Liver (tissue), 8 donors: ENCODE measurements at regions not wholly inside any gene's neighbourhood (a gene's known extent, or its start where the extent isn't known, plus 50 kb on each side); places are given as distances from the start of the nearest gene placed in this dataset.

Experiments used
- DNase-seq: peaks from one replicate; pipeline ENCODE4 v3.0.0-alpha.2; 2017; ENCODE audit warnings: low spot score
- H3K27ac ChIP-seq, 2 donors: one replicate each; pipeline ENCODE4 v1.7.0; 2013; ENCODE audit warnings: inconsistent platforms in 2 of 2, low read length in 2 of 2, control low read depth in 1 of 2, low read depth in 1 of 2, mild to moderate bottlenecking in 1 of 2
- H3K27me3 ChIP-seq, 4 donors: one replicate each; pipeline versions ENCODE4 v1.6.1 to v1.7.0; 2013; ENCODE audit warnings: low read length in 3 of 4, inconsistent platforms in 1 of 4, mild to moderate bottlenecking in 1 of 4, moderate library complexity in 1 of 4; ENCODE audit not compliant: control insufficient read depth in 4 of 4, insufficient read depth in 4 of 4
- H3K36me3 ChIP-seq, 4 donors: one replicate each; pipeline versions ENCODE4 v1.6.1 to v1.7.0; 2013; ENCODE audit warnings: low read length in 3 of 4, mild to moderate bottlenecking in 3 of 4, low read depth in 1 of 4, moderate library complexity in 1 of 4; ENCODE audit not compliant: control insufficient read depth in 4 of 4, insufficient read depth in 3 of 4
- H3K4me1 ChIP-seq, 4 donors: one replicate each; pipeline versions ENCODE4 v1.6.1 to v1.7.0; 2013; ENCODE audit warnings: low read length in 3 of 4, mild to moderate bottlenecking in 3 of 4, moderate library complexity in 1 of 4; ENCODE audit not compliant: control insufficient read depth in 4 of 4, insufficient read depth in 4 of 4
- H3K4me3 ChIP-seq, 3 donors: one replicate each; pipeline versions ENCODE4 v1.6.1 to v1.7.0; 2013; ENCODE audit warnings: low read length in 3 of 3, control low read depth in 1 of 3, low read depth in 1 of 3, mild to moderate bottlenecking in 1 of 3
- H3K9ac ChIP-seq, 2 donors: one replicate each; pipeline ENCODE4 v1.7.0; 2013; ENCODE audit warnings: low read length in 2 of 2, mild to moderate bottlenecking in 2 of 2, moderate library complexity in 2 of 2, control low read depth in 1 of 2, low read depth in 1 of 2
- H3K9me3 ChIP-seq, 4 donors: one replicate each; pipeline versions ENCODE4 v1.6.1 to v1.7.0; 2013; ENCODE audit warnings: low read length in 3 of 4; ENCODE audit not compliant: control insufficient read depth in 4 of 4
- CTCF ChIP-seq: fragments of 150-350 bp; IDR thresholded peaks from 2 replicates; pipeline ENCODE4 v1.5.1; 2017; ENCODE audit warnings: improper control_type of control experiment, low read depth, low read length; ENCODE audit not compliant: missing input control
- EGR1 ChIP-seq, 2 donors: IDR thresholded peaks; 2 replicates each; pipeline ENCODE4 v1.6.1; 2016 to 2018; ENCODE audit warnings: antibody characterized with exemption in 2 of 2, low read depth in 2 of 2
- FOXA2 ChIP-seq: IDR thresholded peaks from 2 replicates; pipeline ENCODE4 v1.6.1; 2016; ENCODE audit warnings: antibody characterized with exemption
- GABPA ChIP-seq, 2 donors: IDR thresholded peaks in 1 of 2; conservative IDR thresholded peaks in 1 of 2; 2 replicates each; pipeline ENCODE4 v1.6.1; 2016; ENCODE audit warnings: antibody characterized with exemption in 2 of 2, mild to moderate bottlenecking in 1 of 2, moderate library complexity in 1 of 2
- HNF4A ChIP-seq, 2 donors: conservative IDR thresholded peaks; 2 replicates each; pipeline ENCODE4 v1.6.1; 2016; ENCODE audit warnings: antibody characterized with exemption in 2 of 2, mild to moderate bottlenecking in 2 of 2
- JUND ChIP-seq, 2 donors: IDR thresholded peaks; 2 replicates each; pipeline ENCODE4 v1.6.1; 2016; ENCODE audit warnings: antibody characterized with exemption in 2 of 2
- NR2F2 ChIP-seq: IDR thresholded peaks from 2 replicates; pipeline ENCODE4 v1.6.1; 2016; ENCODE audit warnings: antibody characterized with exemption
- RAD21 ChIP-seq, 2 donors: IDR thresholded peaks; 2 replicates each; pipeline ENCODE4 v1.6.1; 2016; ENCODE audit warnings: antibody characterized with exemption in 2 of 2, mild to moderate bottlenecking in 2 of 2
- TAF1 ChIP-seq: conservative IDR thresholded peaks from 2 replicates; pipeline ENCODE4 v1.6.1; 2016; ENCODE audit warnings: antibody characterized with exemption, mild to moderate bottlenecking
- YY1 ChIP-seq: IDR thresholded peaks from 2 replicates; pipeline ENCODE4 v1.6.1; 2016; ENCODE audit warnings: antibody characterized with exemption, mild to moderate bottlenecking
- ZBTB33 ChIP-seq: IDR thresholded peaks from 2 replicates; pipeline ENCODE4 v1.6.1; 2016; ENCODE audit warnings: antibody characterized with exemption
- WGBS: extraction: QIAGEN DNeasy Blood & Tissue Kit; methylation state at CpG from one replicate; pipeline ENCODE4 v1.1.7; 2013; 5-methylcytosine and 5-hydroxymethylcytosine counted together
- TF ChIP-seq, protein P1 (sequence below): IDR thresholded peaks from 2 replicates; pipeline ENCODE4 v1.6.1; 2016; ENCODE audit warnings: antibody characterized with exemption
- TF ChIP-seq, protein P2 (sequence below): IDR thresholded peaks from 2 replicates; pipeline ENCODE4 v1.6.1; 2016; ENCODE audit warnings: antibody characterized with exemption, mild to moderate bottlenecking
- TF ChIP-seq, protein P3 (sequence below): IDR thresholded peaks from 2 replicates; pipeline ENCODE4 v1.6.1; 2016; ENCODE audit warnings: antibody characterized with exemption
- donor health status: healthy.
- donor health status: healthy.
- donor health status: healthy.
- donor health status: healthy.
- donor health status: healthy.

- WGBS: 55% methylated on average over 3 of the region's 3 CpGs
- Histone ChIP-seq H3K9ac (no peak overlapping the region), H3K9me3 (peaks cover 0 to 4% (median 0%) of the 10 kb centered on the region in 4 donors), H3K27ac (no peak overlapping the region), H3K4me3 (no peak overlapping the region), H3K27me3 (no peaks in the 10 kb centered on the region), H3K4me1 (no peaks in the 10 kb centered on the region), H3K36me3 (no peaks in the 10 kb centered on the region)
- TF ChIP-seq TAF1: no peak
- no peak for TF ChIP-seq HNF4A (conservative IDR thresholded peaks at IDR 0.05)
- TF ChIP-seq, protein P1, sequence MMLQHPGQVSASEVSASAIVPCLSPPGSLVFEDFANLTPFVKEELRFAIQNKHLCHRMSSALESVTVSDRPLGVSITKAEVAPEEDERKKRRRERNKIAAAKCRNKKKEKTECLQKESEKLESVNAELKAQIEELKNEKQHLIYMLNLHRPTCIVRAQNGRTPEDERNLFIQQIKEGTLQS: no peak
- TF ChIP-seq RAD21 (IDR thresholded peaks at IDR 0.05): no peak
- TF ChIP-seq NR2F2: no peak
- TF ChIP-seq ZBTB33: no peak
- TF ChIP-seq, protein P2, sequence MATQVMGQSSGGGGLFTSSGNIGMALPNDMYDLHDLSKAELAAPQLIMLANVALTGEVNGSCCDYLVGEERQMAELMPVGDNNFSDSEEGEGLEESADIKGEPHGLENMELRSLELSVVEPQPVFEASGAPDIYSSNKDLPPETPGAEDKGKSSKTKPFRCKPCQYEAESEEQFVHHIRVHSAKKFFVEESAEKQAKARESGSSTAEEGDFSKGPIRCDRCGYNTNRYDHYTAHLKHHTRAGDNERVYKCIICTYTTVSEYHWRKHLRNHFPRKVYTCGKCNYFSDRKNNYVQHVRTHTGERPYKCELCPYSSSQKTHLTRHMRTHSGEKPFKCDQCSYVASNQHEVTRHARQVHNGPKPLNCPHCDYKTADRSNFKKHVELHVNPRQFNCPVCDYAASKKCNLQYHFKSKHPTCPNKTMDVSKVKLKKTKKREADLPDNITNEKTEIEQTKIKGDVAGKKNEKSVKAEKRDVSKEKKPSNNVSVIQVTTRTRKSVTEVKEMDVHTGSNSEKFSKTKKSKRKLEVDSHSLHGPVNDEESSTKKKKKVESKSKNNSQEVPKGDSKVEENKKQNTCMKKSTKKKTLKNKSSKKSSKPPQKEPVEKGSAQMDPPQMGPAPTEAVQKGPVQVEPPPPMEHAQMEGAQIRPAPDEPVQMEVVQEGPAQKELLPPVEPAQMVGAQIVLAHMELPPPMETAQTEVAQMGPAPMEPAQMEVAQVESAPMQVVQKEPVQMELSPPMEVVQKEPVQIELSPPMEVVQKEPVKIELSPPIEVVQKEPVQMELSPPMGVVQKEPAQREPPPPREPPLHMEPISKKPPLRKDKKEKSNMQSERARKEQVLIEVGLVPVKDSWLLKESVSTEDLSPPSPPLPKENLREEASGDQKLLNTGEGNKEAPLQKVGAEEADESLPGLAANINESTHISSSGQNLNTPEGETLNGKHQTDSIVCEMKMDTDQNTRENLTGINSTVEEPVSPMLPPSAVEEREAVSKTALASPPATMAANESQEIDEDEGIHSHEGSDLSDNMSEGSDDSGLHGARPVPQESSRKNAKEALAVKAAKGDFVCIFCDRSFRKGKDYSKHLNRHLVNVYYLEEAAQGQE: no peak
- no peak for TF ChIP-seq EGR1 (IDR thresholded peaks at IDR 0.05; ENCODE audit: low read depth in 2 of 2)
- no peak for DNase-seq
Measured at GRCh38 chr5:144712090-144712489, 541.4 kb downstream of the KCTD16 start.

DNA sequence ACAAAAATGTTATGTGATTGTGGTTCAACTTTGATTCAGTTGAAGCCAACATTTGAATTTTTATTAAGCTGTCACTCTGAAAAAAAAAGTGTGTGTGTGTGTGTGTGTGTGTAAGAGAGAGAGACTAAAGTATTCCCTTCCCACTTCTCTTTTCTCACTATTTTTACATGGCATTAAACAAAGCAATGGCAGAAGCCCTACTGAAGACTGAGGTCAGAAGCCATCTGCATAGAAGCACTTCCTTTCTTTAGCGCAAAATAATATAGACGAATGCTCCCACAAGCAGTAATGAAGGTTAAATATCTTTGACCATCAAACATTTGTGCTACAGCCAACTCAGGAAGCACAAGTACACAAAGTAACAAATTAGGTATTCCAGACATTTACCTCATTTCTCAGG is 540.5 kb downstream of the KCTD16 start:
- no peak for TF ChIP-seq EGR1 (IDR thresholded peaks at IDR 0.05; ENCODE audit: low read depth in 2 of 2)
- no peak for TF ChIP-seq HNF4A (conservative IDR thresholded peaks at IDR 0.05)
- no peak for TF ChIP-seq FOXA2
- TF ChIP-seq, protein P3, sequence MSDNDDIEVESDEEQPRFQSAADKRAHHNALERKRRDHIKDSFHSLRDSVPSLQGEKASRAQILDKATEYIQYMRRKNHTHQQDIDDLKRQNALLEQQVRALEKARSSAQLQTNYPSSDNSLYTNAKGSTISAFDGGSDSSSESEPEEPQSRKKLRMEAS: no peak
- TF ChIP-seq GABPA (IDR thresholded peaks at IDR 0.05 in 1 of 2, conservative IDR thresholded peaks at IDR 0.05 in 1 of 2): no peak
- no peak for TF ChIP-seq JUND (IDR thresholded peaks at IDR 0.05)
- TF ChIP-seq CTCF: no peak
- no peak for TF ChIP-seq YY1
- TF ChIP-seq, protein P2: no peak
- 78% methylated on average over 2 of the region's 2 CpGs for WGBS
- H3K4me3 ChIP-seq: no peak overlapping the region
- no peaks in the 10 kb centered on the region for H3K27me3 ChIP-seq
- no peak overlapping the region for H3K9ac ChIP-seq
- no peak overlapping the region for H3K27ac ChIP-seq
- no peaks in the 10 kb centered on the region for H3K36me3 ChIP-seq
- DNase-seq: no peak
- peaks cover 0 to 7% (median 0%) of the 10 kb centered on the region in 4 donors for H3K9me3 ChIP-seq
- H3K4me1 ChIP-seq: no peaks in the 10 kb centered on the region
